A673 (cell line): ENCODE measurements at regions not wholly inside any gene's neighbourhood (a gene's known extent, or its start where the extent isn't known, plus 50 kb on each side); places are given as distances from the start of the nearest gene placed in this dataset.

Experiments used
- BruUV-seq: library from RNA; stranded (reverse); fragments of 400-500 nt; replicated peaks from 2 replicates; lab custom pipeline; 2021; lab: Mats Ljungman, UMichigan
- CTCF ChIA-PET: fragments of 300-600 bp; sonication (Branson Sonifier 250); formaldehyde crosslinking; loops from one replicate; lab custom pipeline; 2022; ENCODE audit warnings: antibody characterized with exemption; lab: Charles Lee
- POLR2A ChIA-PET: fragments of 300-600 bp; sonication (Branson Sonifier 250); formaldehyde crosslinking; loops from one replicate; lab custom pipeline; 2022; ENCODE audit warnings: antibody characterized with exemption; ENCODE audit not compliant: low non-redundant PET; lab: Charles Lee
- DNase-seq: peaks from one replicate; pipeline ENCODE4 v3.0.0-alpha.2; 2015; ENCODE audit warnings: low spot score
- H3K27ac ChIP-seq: fragments of 200-600 bp; sonication (generic); 2 replicates; pipeline ENCODE4 v1.5.1; 2016; ENCODE audit warnings: mixed run types, low read depth, mild to moderate bottlenecking, mixed read lengths, antibody characterized with exemption, low read length; ENCODE audit not compliant: poor library complexity, severe bottlenecking
- H3K27me3 ChIP-seq: fragments of 200-600 bp; sonication (generic); replicated peaks from 2 replicates; pipeline ENCODE4 v1.6.1; 2017; ENCODE audit warnings: mixed run types, low read depth, mild to moderate bottlenecking, mixed read lengths, antibody characterized with exemption, low read length; ENCODE audit not compliant: insufficient read depth, poor library complexity
- H3K36me3 ChIP-seq: fragments of 200-600 bp; sonication (generic); 2 replicates; pipeline ENCODE4 v1.6.1; 2016; ENCODE audit warnings: mixed run types, mild to moderate bottlenecking, mixed read lengths, antibody characterized with exemption, low read length; ENCODE audit not compliant: insufficient read depth, poor library complexity, severe bottlenecking
- H3K4me1 ChIP-seq: fragments of 200-600 bp; sonication (generic); 2 replicates; pipeline ENCODE4 v1.6.1; 2017; ENCODE audit warnings: mixed run types, mild to moderate bottlenecking, mixed read lengths, antibody characterized with exemption, low read length; ENCODE audit not compliant: insufficient read depth, poor library complexity, severe bottlenecking
- H3K4me3 ChIP-seq: fragments of 200-600 bp; sonication (generic); 2 replicates; pipeline ENCODE4 v1.5.1; 2016; ENCODE audit warnings: low read depth, mixed run types, mild to moderate bottlenecking, mixed read lengths, low read length; ENCODE audit not compliant: poor library complexity, severe bottlenecking
- H3K9me3 ChIP-seq: fragments of 200-600 bp; sonication (generic); 2 replicates; pipeline ENCODE4 v1.6.1; 2016; ENCODE audit warnings: mixed run types, low read depth, mild to moderate bottlenecking, mixed read lengths, antibody characterized with exemption, low read length; ENCODE audit not compliant: poor library complexity, severe bottlenecking
- EZH2 ChIP-seq: fragments of 200-600 bp; sonication (generic); IDR thresholded peaks from 2 replicates; pipeline ENCODE4 v1.6.1; 2017; ENCODE audit warnings: borderline replicate concordance, low read depth, mild to moderate bottlenecking, mixed read lengths, antibody characterized with exemption, low read length; ENCODE audit not compliant: poor library complexity, severe bottlenecking
- intact Hi-C: fragments of 100-400 bp; cut with micrococcal nuclease; formaldehyde crosslinking; loops from one replicate; pipeline ENCODE4 v1.10.0; 2022; ENCODE audit not compliant: unreplicated experiment
- TF ChIP-seq, protein P1 (sequence below): fragments of 300-800, 200-600 bp; sonication (generic); conservative IDR thresholded peaks from 2 replicates; pipeline ENCODE4 v1.5.1; 2017; ENCODE audit warnings: low read depth, mild to moderate bottlenecking, antibody characterized with exemption, low read length, moderate library complexity, mixed read lengths

DNA sequence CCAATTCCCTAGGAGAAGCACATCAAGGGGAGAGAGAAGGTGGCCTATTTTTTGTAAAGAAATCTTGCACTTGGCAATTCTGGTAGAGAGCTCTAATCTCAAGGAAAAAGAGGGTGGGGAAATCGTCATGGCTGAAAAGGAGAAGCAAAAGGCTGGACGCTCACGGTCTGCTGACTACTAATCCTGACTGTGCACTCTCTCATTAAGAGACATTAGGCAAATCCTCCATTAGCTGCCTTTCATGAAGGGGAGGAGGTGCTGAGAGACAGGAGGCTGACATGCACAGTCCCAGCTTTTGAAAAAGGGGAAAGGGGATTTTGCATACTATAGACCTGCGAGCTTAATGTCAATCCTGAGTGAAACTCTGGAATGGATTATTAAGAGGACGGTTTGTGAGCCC lies 170.0 kb downstream of the NR2F2 start:
- Histone ChIP-seq H3K9me3 (no peaks in the 10 kb centered on the region), H3K27ac (no peak overlapping the region), H3K27me3 (no peaks in the 10 kb centered on the region), H3K4me3 (no peak overlapping the region), H3K4me1 (no peaks in the 10 kb centered on the region), H3K36me3 (no peaks in the 10 kb centered on the region)
- ChIA-PET POLR2A (no interaction called here), CTCF (no interaction called here)
- BruUV-seq, result no TSS peak
- TF ChIP-seq, protein P1, sequence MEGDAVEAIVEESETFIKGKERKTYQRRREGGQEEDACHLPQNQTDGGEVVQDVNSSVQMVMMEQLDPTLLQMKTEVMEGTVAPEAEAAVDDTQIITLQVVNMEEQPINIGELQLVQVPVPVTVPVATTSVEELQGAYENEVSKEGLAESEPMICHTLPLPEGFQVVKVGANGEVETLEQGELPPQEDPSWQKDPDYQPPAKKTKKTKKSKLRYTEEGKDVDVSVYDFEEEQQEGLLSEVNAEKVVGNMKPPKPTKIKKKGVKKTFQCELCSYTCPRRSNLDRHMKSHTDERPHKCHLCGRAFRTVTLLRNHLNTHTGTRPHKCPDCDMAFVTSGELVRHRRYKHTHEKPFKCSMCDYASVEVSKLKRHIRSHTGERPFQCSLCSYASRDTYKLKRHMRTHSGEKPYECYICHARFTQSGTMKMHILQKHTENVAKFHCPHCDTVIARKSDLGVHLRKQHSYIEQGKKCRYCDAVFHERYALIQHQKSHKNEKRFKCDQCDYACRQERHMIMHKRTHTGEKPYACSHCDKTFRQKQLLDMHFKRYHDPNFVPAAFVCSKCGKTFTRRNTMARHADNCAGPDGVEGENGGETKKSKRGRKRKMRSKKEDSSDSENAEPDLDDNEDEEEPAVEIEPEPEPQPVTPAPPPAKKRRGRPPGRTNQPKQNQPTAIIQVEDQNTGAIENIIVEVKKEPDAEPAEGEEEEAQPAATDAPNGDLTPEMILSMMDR, result no peak
- no peak for TF ChIP-seq EZH2
- intact Hi-C loops, result no loop called here
- DNase-seq, result no peak

DNA sequence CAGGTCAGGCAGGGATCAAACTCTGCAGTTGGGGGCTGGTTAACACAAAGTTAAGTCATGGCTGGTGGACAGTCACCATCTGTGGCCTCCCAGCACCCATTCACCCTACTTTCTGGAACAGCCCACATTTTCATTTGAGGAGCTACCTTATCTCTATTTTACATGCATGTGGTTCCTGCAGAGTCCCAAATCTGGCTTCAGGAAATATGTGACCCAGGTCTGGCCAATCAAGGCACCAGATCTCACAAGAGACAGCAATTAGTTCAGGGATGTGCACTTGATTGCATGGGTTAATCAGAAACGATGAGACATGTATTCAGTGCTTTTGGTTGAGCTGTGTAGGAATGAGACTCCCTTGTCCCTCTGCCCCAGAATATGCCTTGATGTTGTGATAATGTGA lies 170.9 kb downstream of the NR2F2 start:
- intact Hi-C loops, result no loop called here
- TF ChIP-seq, protein P1, result no peak
- TF ChIP-seq EZH2, result no peak
- no peak overlapping the region for H3K4me3 ChIP-seq
- no TSS peak for BruUV-seq
- no peak for DNase-seq
- no peaks in the 10 kb centered on the region for H3K9me3 ChIP-seq
- ChIA-PET POLR2A (no interaction called here), CTCF (no interaction called here)
- H3K27ac ChIP-seq, result no peak overlapping the region
- no peaks in the 10 kb centered on the region for H3K4me1 ChIP-seq
- no peaks in the 10 kb centered on the region for H3K36me3 ChIP-seq
- no peaks in the 10 kb centered on the region for H3K27me3 ChIP-seq

DNA sequence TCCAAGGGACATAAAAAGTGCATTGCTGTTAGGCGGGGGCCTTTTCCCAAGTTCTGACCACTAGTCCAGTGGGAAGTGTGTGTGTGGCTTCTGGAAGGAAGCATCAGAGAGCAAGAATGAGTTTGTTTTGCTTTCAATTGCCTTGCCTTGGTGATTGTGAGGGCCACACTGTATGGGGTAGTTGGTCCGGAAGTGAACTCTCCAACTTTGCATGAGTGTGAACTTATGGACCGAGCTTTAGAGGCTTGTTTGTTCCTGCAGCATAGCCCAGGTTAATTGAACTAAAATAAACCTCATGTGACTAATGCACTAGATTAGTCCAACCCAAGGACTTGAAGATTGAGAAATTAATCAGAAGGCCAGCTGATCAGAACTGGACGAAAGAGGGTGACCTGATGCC lies 171.7 kb downstream of the NR2F2 start:
- H3K9me3 ChIP-seq, result no peaks in the 10 kb centered on the region
- TF ChIP-seq, protein P1, result no peak
- TF ChIP-seq EZH2, result no peak
- no peaks in the 10 kb centered on the region for H3K4me1 ChIP-seq
- no peak for DNase-seq
- no peak overlapping the region for H3K27ac ChIP-seq
- ChIA-PET POLR2A (no interaction called here), CTCF (no interaction called here)
- H3K36me3 ChIP-seq, result no peaks in the 10 kb centered on the region
- intact Hi-C loops, result no loop called here
- H3K27me3 ChIP-seq, result no peaks in the 10 kb centered on the region
- no TSS peak for BruUV-seq
- H3K4me3 ChIP-seq, result no peak overlapping the region
